Erythroblast (primary cell): ENCODE measurements at regions not wholly inside any gene's neighbourhood (a gene's known extent, or its start where the extent isn't known, plus 50 kb on each side); places are given as distances from the start of the nearest gene placed in this dataset.

Experiments
- GATA1 ChIP-seq: IDR thresholded peaks from 2 replicates; pipeline ENCODE4 v1.6.1; 2011; ENCODE audit warnings: low read depth, mild to moderate bottlenecking, control low read depth, low read length, moderate library complexity
- POLR2A ChIP-seq: IDR thresholded peaks from 2 replicates; pipeline ENCODE4 v1.6.1; 2011; ENCODE audit warnings: mild to moderate bottlenecking, low read length

DNA sequence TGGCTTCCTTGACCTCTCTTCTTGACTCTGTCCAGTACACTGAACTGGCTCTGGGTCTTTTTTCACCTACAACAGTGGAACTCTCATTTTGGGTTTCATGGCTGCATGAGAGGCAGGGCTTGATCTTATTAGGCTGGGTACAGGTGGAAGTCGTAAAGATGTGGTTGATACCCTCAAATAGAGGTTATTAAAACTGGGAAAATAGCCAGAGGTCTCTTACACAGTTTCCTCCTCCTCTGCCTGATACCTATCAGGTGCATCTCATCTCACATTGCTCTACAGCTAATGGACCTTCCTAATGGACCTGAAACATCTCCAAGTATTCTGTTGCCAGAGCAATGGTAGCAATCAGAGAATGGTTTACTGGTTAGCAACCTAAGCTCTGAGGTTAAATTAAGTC lies 231.8 kb downstream of the ETAA1 start:
- TF ChIP-seq POLR2A, result no peak
- TF ChIP-seq GATA1, result no peak
